A673 (cell line): ENCODE measurements at regions not wholly inside any gene's neighbourhood (a gene's known extent, or its start where the extent isn't known, plus 50 kb on each side); places are given as distances from the start of the nearest gene placed in this dataset.

ENCODE experiments used
- BruUV-seq: library from RNA; stranded (reverse); fragments of 400-500 nt; replicated peaks from 2 replicates; lab custom pipeline; 2021; lab: Mats Ljungman, UMichigan
- CTCF ChIA-PET: fragments of 300-600 bp; sonication (Branson Sonifier 250); formaldehyde crosslinking; loops from one replicate; lab custom pipeline; 2022; ENCODE audit warnings: antibody characterized with exemption; lab: Charles Lee
- POLR2A ChIA-PET: fragments of 300-600 bp; sonication (Branson Sonifier 250); formaldehyde crosslinking; loops from one replicate; lab custom pipeline; 2022; ENCODE audit warnings: antibody characterized with exemption; ENCODE audit not compliant: low non-redundant PET; lab: Charles Lee
- DNase-seq: peaks from one replicate; pipeline ENCODE4 v3.0.0-alpha.2; 2015; ENCODE audit warnings: low spot score
- H3K27ac ChIP-seq: fragments of 200-600 bp; sonication (generic); 2 replicates; pipeline ENCODE4 v1.5.1; 2016; ENCODE audit warnings: mixed run types, low read depth, mild to moderate bottlenecking, mixed read lengths, antibody characterized with exemption, low read length; ENCODE audit not compliant: poor library complexity, severe bottlenecking
- H3K27me3 ChIP-seq: fragments of 200-600 bp; sonication (generic); replicated peaks from 2 replicates; pipeline ENCODE4 v1.6.1; 2017; ENCODE audit warnings: mixed run types, low read depth, mild to moderate bottlenecking, mixed read lengths, antibody characterized with exemption, low read length; ENCODE audit not compliant: insufficient read depth, poor library complexity
- H3K36me3 ChIP-seq: fragments of 200-600 bp; sonication (generic); 2 replicates; pipeline ENCODE4 v1.6.1; 2016; ENCODE audit warnings: mixed run types, mild to moderate bottlenecking, mixed read lengths, antibody characterized with exemption, low read length; ENCODE audit not compliant: insufficient read depth, poor library complexity, severe bottlenecking
- H3K4me1 ChIP-seq: fragments of 200-600 bp; sonication (generic); 2 replicates; pipeline ENCODE4 v1.6.1; 2017; ENCODE audit warnings: mixed run types, mild to moderate bottlenecking, mixed read lengths, antibody characterized with exemption, low read length; ENCODE audit not compliant: insufficient read depth, poor library complexity, severe bottlenecking
- H3K4me3 ChIP-seq: fragments of 200-600 bp; sonication (generic); 2 replicates; pipeline ENCODE4 v1.5.1; 2016; ENCODE audit warnings: low read depth, mixed run types, mild to moderate bottlenecking, mixed read lengths, low read length; ENCODE audit not compliant: poor library complexity, severe bottlenecking
- H3K9me3 ChIP-seq: fragments of 200-600 bp; sonication (generic); 2 replicates; pipeline ENCODE4 v1.6.1; 2016; ENCODE audit warnings: mixed run types, low read depth, mild to moderate bottlenecking, mixed read lengths, antibody characterized with exemption, low read length; ENCODE audit not compliant: poor library complexity, severe bottlenecking
- EZH2 ChIP-seq: fragments of 200-600 bp; sonication (generic); IDR thresholded peaks from 2 replicates; pipeline ENCODE4 v1.6.1; 2017; ENCODE audit warnings: borderline replicate concordance, low read depth, mild to moderate bottlenecking, mixed read lengths, antibody characterized with exemption, low read length; ENCODE audit not compliant: poor library complexity, severe bottlenecking
- intact Hi-C: fragments of 100-400 bp; cut with micrococcal nuclease; formaldehyde crosslinking; loops from one replicate; pipeline ENCODE4 v1.10.0; 2022; ENCODE audit not compliant: unreplicated experiment
- TF ChIP-seq, protein P1 (sequence below): fragments of 300-800, 200-600 bp; sonication (generic); conservative IDR thresholded peaks from 2 replicates; pipeline ENCODE4 v1.5.1; 2017; ENCODE audit warnings: low read depth, mild to moderate bottlenecking, antibody characterized with exemption, low read length, moderate library complexity, mixed read lengths

DNA sequence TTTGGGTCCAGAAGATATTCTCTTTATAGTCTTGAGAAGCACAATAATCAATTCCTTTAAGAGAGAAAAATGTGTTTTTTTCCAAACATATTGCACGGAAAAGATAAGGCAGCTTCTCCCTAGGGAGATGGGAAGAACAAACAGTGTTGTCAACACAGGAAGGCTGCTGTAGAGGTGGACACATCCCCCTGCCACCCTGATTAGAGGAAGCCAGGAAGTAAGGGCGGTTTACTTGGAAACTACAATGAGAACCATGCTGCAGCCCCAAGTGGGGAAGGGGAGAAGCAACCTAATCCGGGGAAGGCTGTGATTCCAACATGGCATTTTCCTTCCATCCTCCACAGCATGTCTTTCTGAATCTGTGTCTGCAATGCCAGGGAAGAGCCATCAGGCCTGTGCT is 256.9 kb upstream of the TGFBR2 start:
- Histone ChIP-seq H3K27ac (no peak overlapping the region), H3K27me3 (no peaks in the 10 kb centered on the region), H3K9me3 (no peaks in the 10 kb centered on the region), H3K4me3 (no peak overlapping the region), H3K36me3 (no peaks in the 10 kb centered on the region), H3K4me1 (peaks cover 33% of the 10 kb centered on the region)
- DNase-seq = no peak
- intact Hi-C loops = loop anchor here (5.0 kb wide), 1 partner anchor 343 kb away; no protein-coding TSS in a partner anchor
- TF ChIP-seq EZH2 = no peak
- TF ChIP-seq, protein P1, sequence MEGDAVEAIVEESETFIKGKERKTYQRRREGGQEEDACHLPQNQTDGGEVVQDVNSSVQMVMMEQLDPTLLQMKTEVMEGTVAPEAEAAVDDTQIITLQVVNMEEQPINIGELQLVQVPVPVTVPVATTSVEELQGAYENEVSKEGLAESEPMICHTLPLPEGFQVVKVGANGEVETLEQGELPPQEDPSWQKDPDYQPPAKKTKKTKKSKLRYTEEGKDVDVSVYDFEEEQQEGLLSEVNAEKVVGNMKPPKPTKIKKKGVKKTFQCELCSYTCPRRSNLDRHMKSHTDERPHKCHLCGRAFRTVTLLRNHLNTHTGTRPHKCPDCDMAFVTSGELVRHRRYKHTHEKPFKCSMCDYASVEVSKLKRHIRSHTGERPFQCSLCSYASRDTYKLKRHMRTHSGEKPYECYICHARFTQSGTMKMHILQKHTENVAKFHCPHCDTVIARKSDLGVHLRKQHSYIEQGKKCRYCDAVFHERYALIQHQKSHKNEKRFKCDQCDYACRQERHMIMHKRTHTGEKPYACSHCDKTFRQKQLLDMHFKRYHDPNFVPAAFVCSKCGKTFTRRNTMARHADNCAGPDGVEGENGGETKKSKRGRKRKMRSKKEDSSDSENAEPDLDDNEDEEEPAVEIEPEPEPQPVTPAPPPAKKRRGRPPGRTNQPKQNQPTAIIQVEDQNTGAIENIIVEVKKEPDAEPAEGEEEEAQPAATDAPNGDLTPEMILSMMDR = no peak
- BruUV-seq = no TSS peak
- CTCF ChIA-PET = no interaction called here
- POLR2A ChIA-PET = no interaction called here

- ChIA-PET CTCF (no interaction called here), POLR2A (interaction anchor here (0.6 kb wide), 2 partner anchors 30 to 1023 kb away, joined by 3 read pairs; no protein-coding TSS in a partner anchor)
- H3K4me1 ChIP-seq = peaks cover 38% of the 10 kb centered on the region
- no peak for DNase-seq
- intact Hi-C loops = no loop called here
- no peaks in the 10 kb centered on the region for H3K27me3 ChIP-seq
- TF ChIP-seq, protein P1 = no peak
- TF ChIP-seq EZH2 = no peak
- H3K36me3 ChIP-seq = no peaks in the 10 kb centered on the region
- no peak overlapping the region for H3K27ac ChIP-seq
- no peak overlapping the region for H3K4me3 ChIP-seq
- no peaks in the 10 kb centered on the region for H3K9me3 ChIP-seq
- BruUV-seq = no TSS peak
Observed at GRCh38 chr3:30350011-30350410, 256.4 kb upstream of the TGFBR2 start.

DNA sequence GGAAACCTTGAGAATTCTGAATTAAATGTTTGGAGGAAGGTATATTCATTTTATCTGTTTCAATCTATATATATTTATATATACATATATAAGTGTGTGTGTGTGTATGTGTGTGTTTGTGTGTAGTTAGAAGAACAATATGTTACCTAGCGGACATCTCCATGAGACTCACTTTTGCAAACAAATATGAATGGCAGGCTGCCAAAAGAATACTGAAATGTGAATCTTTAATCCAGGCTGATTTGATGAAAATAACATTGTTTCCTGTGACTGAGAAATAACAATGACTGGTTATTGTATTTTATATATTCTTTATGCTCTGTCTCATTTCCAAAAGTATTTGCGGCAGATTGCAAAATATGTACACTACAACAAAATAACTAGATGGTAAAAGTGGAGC is 255.5 kb upstream of the TGFBR2 start:
- no peak for TF ChIP-seq EZH2
- TF ChIP-seq, protein P1 = no peak
- Histone ChIP-seq H3K36me3 (no peaks in the 10 kb centered on the region), H3K27me3 (no peaks in the 10 kb centered on the region), H3K9me3 (no peaks in the 10 kb centered on the region), H3K27ac (no peak overlapping the region), H3K4me3 (no peak overlapping the region), H3K4me1 (peaks cover 40% of the 10 kb centered on the region)
- POLR2A ChIA-PET = interaction anchor here (0.6 kb wide), 1 partner anchor 377 kb away, joined by 4 read pairs; no protein-coding TSS in a partner anchor
- no peak for DNase-seq
- CTCF ChIA-PET = no interaction called here
- no TSS peak for BruUV-seq
- intact Hi-C loops = no loop called here
